Neural crest cell (in vitro differentiated cells): ENCODE measurements at regions not wholly inside any gene's neighbourhood (a gene's known extent, or its start where the extent isn't known, plus 50 kb on each side); places are given as distances from the start of the nearest gene placed in this dataset.

ENCODE experiments used
- DNase-seq: peaks from one replicate; pipeline ENCODE4 v3.0.0; 2021; ENCODE audit warnings: low read depth, mixed read lengths, low spot score
- H3K27ac Mint-ChIP-seq: one replicate; pipeline ENCODE4 v1.8.0; 2021; ENCODE audit warnings: mild to moderate bottlenecking, mixed read lengths; ENCODE audit not compliant: unreplicated experiment
- H3K27me3 Mint-ChIP-seq: 2 replicates; pipeline ENCODE4 v1.8.0; 2021; ENCODE audit warnings: low read depth, mild to moderate bottlenecking, mixed read lengths
- H3K36me3 Mint-ChIP-seq: 2 replicates; pipeline ENCODE4 v1.8.0; 2021; ENCODE audit warnings: low read depth, mild to moderate bottlenecking, mixed read lengths
- H3K4me1 Mint-ChIP-seq: 2 replicates; pipeline ENCODE4 v1.8.0; 2021; ENCODE audit warnings: mixed read lengths
- H3K4me3 Mint-ChIP-seq: one replicate; pipeline ENCODE4 v1.8.0; 2021; ENCODE audit warnings: mild to moderate bottlenecking, mixed read lengths
- H3K9me3 Mint-ChIP-seq: 2 replicates; pipeline ENCODE4 v1.8.0; 2021; ENCODE audit warnings: mixed read lengths
- TF ChIP-seq, protein P1 (sequence below): fragments of 200-600 bp; sonication (generic); conservative IDR thresholded peaks from 2 replicates; pipeline ENCODE4 v1.5.0; 2021; ENCODE audit warnings: antibody characterized with exemption, mild to moderate bottlenecking

DNA sequence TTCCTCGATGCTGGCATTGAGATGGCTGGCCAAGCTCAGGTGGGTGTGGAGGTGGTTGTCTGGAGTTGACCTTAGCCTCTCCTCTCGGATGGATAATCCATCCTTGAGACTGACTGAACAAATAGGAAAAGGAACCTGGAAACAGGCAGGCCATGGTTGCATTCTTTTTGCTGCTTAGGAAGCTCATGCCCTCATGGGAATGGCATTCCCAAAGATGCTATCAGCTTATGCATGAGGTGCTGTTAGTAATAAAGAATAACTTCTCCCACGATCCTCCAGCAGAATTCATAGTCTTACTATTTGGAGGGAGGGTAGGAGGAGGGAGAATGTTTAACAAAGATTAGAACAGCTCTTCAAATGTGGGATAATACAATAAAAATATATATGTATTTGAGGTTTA is 303.0 kb upstream of the TPM1 start:
- Mint-ChIP-seq H3K36me3 (no peaks in the 10 kb centered on the region), H3K4me3 (no peak overlapping the region), H3K27ac (no peak overlapping the region)

GRCh38 chr15:62740141-62741004 is 302.2 kb upstream of the TPM1 start:
- no peaks in the 10 kb centered on the region for H3K9me3 Mint-ChIP-seq
- H3K27ac Mint-ChIP-seq = no peak overlapping the region
- H3K4me3 Mint-ChIP-seq = no peak overlapping the region
- H3K36me3 Mint-ChIP-seq = no peaks in the 10 kb centered on the region
- no peaks in the 10 kb centered on the region for H3K27me3 Mint-ChIP-seq
- no peak for DNase-seq
- H3K4me1 Mint-ChIP-seq = peaks cover 31% of the 10 kb centered on the region
- TF ChIP-seq, protein P1, sequence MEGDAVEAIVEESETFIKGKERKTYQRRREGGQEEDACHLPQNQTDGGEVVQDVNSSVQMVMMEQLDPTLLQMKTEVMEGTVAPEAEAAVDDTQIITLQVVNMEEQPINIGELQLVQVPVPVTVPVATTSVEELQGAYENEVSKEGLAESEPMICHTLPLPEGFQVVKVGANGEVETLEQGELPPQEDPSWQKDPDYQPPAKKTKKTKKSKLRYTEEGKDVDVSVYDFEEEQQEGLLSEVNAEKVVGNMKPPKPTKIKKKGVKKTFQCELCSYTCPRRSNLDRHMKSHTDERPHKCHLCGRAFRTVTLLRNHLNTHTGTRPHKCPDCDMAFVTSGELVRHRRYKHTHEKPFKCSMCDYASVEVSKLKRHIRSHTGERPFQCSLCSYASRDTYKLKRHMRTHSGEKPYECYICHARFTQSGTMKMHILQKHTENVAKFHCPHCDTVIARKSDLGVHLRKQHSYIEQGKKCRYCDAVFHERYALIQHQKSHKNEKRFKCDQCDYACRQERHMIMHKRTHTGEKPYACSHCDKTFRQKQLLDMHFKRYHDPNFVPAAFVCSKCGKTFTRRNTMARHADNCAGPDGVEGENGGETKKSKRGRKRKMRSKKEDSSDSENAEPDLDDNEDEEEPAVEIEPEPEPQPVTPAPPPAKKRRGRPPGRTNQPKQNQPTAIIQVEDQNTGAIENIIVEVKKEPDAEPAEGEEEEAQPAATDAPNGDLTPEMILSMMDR = no peak

More for the DNA sequence above, 303.0 kb upstream of the TPM1 start:
- DNase-seq = no peak
- TF ChIP-seq, protein P1 = no peak
- H3K9me3 Mint-ChIP-seq = no peaks in the 10 kb centered on the region
- no peaks in the 10 kb centered on the region for H3K27me3 Mint-ChIP-seq
- H3K4me1 Mint-ChIP-seq = peaks cover 31% of the 10 kb centered on the region

DNA sequence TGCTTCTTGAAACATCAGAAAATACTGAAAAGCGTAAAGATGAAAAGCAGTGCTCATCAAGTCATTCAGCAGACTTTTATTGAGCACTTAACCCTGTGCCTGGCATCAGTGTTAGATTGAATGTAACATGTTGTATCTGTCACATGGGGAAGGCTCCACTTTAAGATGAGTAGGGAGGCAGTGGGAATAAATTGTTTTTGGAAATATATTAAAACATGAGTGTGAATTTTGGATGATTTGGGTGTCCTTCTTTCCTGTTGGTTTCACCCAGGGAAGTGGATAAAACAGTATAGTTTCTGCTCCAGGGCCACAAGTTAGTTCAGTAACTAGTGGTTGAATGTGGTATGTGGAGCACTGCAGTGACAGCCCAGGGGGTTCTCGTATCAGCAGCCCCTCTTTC is 301.4 kb upstream of the TPM1 start:
- no peak for DNase-seq
- Mint-ChIP-seq H3K27me3 (no peaks in the 10 kb centered on the region), H3K4me3 (no peak overlapping the region), H3K27ac (no peak overlapping the region), H3K9me3 (no peaks in the 10 kb centered on the region), H3K36me3 (no peaks in the 10 kb centered on the region), H3K4me1 (peaks cover 31% of the 10 kb centered on the region)
- TF ChIP-seq, protein P1 = no peak

DNA sequence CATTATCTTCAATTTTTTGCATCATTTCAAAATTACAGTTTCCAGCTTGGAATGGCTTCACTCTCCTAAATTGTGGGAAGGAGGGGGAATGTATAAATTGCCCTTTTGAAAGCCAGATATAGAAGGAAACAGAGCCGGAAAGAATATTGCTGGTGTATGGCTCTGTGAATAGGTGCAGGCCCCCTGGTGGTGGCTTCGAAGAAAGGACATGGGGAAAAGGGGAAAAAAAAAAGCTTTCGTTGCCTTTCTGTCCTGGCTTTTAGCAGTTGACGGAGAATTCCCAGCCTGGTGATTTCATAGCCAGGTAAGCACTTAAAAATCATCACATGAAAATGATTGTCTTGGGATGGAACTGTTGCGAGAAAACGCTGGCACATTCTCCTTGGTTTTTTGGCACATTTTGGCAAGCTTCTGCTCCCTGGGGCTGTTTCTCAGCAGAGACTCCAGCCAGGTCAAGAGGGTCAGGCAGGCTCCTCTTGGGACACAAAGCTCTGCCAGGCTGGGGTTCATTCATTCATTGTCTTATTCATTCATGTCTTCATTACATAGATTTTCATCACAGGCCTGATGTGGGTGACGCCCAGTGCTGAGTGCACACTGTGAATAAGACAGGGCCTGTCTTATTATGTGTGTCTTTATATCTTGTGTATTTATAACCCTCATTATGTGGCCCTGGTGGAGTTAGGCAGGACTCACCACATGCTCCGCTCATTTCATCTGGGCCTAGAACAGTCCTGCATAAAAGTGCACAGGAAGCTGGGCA is 300.0 kb upstream of the TPM1 start:
- H3K27me3 Mint-ChIP-seq = no peaks in the 10 kb centered on the region
- peak overlapping the region; percentile 46 for H3K27ac Mint-ChIP-seq
- no peaks in the 10 kb centered on the region for H3K9me3 Mint-ChIP-seq
- peak; percentile 36 for DNase-seq
- H3K4me1 Mint-ChIP-seq = peaks cover 31% of the 10 kb centered on the region
- no peaks in the 10 kb centered on the region for H3K36me3 Mint-ChIP-seq
- TF ChIP-seq, protein P1 = peak; percentile 87
- H3K4me3 Mint-ChIP-seq = no peak overlapping the region

DNA sequence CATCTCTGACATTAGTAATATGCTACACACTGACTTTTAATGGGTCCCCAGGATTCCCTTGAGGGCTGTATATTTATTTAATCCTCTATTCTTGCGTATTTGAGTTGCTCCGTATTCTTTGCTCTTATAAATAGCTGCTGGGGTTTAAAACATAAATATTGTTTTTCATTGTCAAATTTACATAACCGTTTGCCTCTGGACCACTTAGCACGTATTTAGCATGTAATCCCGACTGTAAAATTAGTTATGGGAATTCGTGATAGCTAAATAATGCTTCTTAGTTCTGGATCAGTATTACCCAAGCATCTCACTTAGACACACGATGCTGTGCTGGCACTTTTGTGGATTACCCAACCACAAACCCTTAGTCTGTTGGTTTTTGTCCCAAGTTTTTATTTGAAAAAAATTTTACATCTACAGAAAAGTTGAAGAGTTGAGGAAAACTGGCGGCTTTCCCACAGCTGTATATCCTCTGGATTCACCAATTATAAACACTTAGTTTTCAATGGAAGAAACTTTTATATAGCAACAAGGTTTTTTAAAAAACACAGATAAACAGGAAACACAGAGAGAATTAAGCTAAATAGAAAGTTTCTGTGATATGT is 296.8 kb upstream of the TPM1 start:
- TF ChIP-seq, protein P1 = no peak
- no peaks in the 10 kb centered on the region for H3K36me3 Mint-ChIP-seq
- H3K4me3 Mint-ChIP-seq = no peak overlapping the region
- peaks cover 27% of the 10 kb centered on the region for H3K4me1 Mint-ChIP-seq
- H3K27ac Mint-ChIP-seq = no peak overlapping the region
- H3K9me3 Mint-ChIP-seq = no peaks in the 10 kb centered on the region
- H3K27me3 Mint-ChIP-seq = no peaks in the 10 kb centered on the region
- DNase-seq = no peak
